HG02943 (cell line): ENCODE measurements at regions not wholly inside any gene's neighbourhood (a gene's known extent, or its start where the extent isn't known, plus 50 kb on each side); places are given as distances from the start of the nearest gene placed in this dataset.
"Not testable (repeated sequence)": the region's sequence is repeated elsewhere in the genome, so short reads cannot be mapped to it uniquely, and the experiment has no call there.

Experiments
- ATAC-seq: cut with Tn5 transposase; IDR thresholded peaks from one replicate; pipeline ENCODE4 v1.9.1; 2021; ENCODE audit warnings: mild to moderate bottlenecking, low read depth, moderate library complexity; ENCODE audit not compliant: unreplicated experiment

GRCh38 chr5:145660897-145661640, 174.1 kb downstream of the PRELID2 start:
- no peak for ATAC-seq

- ATAC-seq, result no peak
These were observed 176.7 kb downstream of the PRELID2 start for GRCh38 chr5:145658435-145658834.

- not testable (repeated sequence) for ATAC-seq
These were observed 182.4 kb downstream of the PRELID2 start for GRCh38 chr5:145652700-145653099.

GRCh38 chr5:145647137-145647536, 188.0 kb downstream of the PRELID2 start:
- not testable (repeated sequence) for ATAC-seq

GRCh38 chr5:145643214-145643613, 191.9 kb downstream of the PRELID2 start:
- ATAC-seq, result not testable (repeated sequence)

GRCh38 chr5:145637396-145637795, 197.7 kb downstream of the PRELID2 start:
- ATAC-seq, result no peak

GRCh38 chr5:145636371-145636770, 198.8 kb downstream of the PRELID2 start:
- no peak for ATAC-seq

GRCh38 chr5:145633474-145633873, 201.7 kb downstream of the PRELID2 start:
- ATAC-seq, result no peak

GRCh38 chr5:145632701-145633100, 202.4 kb downstream of the PRELID2 start:
- no peak for ATAC-seq

- no peak for ATAC-seq
These were observed 206.1 kb downstream of the PRELID2 start for GRCh38 chr5:145629047-145629446.

- no peak for ATAC-seq
These were observed 206.6 kb downstream of the PRELID2 start for GRCh38 chr5:145628525-145628924.

- ATAC-seq, result no peak
These were observed 215.3 kb downstream of the PRELID2 start for GRCh38 chr5:145619806-145620310.

- ATAC-seq, result not testable (repeated sequence)
These were observed 218.4 kb downstream of the PRELID2 start for GRCh38 chr5:145616739-145617138.

GRCh38 chr5:145598983-145599382, 236.2 kb downstream of the PRELID2 start:
- ATAC-seq, result no peak

GRCh38 chr5:145598184-145598583, 237.0 kb downstream of the PRELID2 start:
- ATAC-seq, result no peak

GRCh38 chr5:145591578-145591977, 243.6 kb downstream of the PRELID2 start:
- no peak for ATAC-seq

GRCh38 chr5:145589063-145589462, 246.1 kb downstream of the PRELID2 start:
- ATAC-seq, result no peak

- no peak for ATAC-seq
These were observed 246.6 kb downstream of the PRELID2 start for GRCh38 chr5:145588558-145588957.

- no peak for ATAC-seq
These were observed 247.0 kb downstream of the PRELID2 start for GRCh38 chr5:145588113-145588512.

GRCh38 chr5:145587710-145588109, 247.4 kb downstream of the PRELID2 start:
- no peak for ATAC-seq

GRCh38 chr5:145587308-145587672, 247.9 kb downstream of the PRELID2 start:
- no peak for ATAC-seq

- ATAC-seq, result no peak
These were observed 248.4 kb downstream of the PRELID2 start for GRCh38 chr5:145586661-145587307.
